GM21447 (cell line): ENCODE measurements at regions not wholly inside any gene's neighbourhood (a gene's known extent, or its start where the extent isn't known, plus 50 kb on each side); places are given as distances from the start of the nearest gene placed in this dataset.
"Not testable (repeated sequence)": the region's sequence is repeated elsewhere in the genome, so short reads cannot be mapped to it uniquely, and the experiment has no call there.

ENCODE experiments used
- ATAC-seq: cut with Tn5 transposase; IDR thresholded peaks from one replicate; pipeline ENCODE4 v1.9.1; 2021; ENCODE audit not compliant: unreplicated experiment

- peak; percentile 78 for ATAC-seq
Measured at GRCh38 chr21:24420689-24421088, 1186.6 kb downstream of the MRPL39 start.

DNA sequence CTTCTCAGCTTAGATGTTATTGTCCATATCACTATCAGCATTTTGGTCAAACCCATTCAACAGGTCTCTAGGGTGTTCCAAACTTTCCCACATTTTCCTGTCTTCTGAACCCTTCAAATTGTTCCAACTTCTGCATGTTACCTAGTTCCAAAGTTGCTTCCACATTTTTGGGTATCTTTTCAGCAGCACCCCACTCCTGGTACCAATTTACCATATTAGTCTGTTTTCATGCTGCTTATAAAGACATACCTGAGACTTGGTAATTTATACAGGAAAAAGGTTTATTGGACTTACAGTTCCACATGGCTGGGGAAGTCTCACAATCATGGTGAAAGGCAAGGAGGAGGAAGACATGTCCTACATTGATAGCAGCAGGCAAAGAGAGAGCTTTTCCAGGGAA, 1187.6 kb downstream of the MRPL39 start:
- not testable (repeated sequence) for ATAC-seq

DNA sequence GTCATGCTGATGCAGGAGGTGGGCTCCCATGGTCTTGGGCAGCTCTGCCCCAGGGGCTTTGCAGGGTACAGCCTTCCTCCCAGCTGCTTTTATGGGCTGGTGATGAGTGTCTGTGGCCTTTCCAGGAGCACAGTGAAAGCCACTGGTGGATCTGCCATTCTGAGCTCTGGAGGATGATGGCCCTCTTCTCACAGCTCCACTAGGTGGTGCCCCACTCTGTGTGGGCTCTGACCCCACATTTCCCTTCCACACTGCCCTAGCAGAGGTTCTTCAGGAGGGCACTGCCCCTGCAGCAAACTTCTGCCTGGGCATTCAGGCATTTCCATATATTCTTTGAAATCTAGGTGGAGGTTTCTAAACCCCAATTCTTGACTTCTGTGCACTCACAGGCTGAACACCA, 1188.6 kb downstream of the MRPL39 start:
- ATAC-seq, result no peak

DNA sequence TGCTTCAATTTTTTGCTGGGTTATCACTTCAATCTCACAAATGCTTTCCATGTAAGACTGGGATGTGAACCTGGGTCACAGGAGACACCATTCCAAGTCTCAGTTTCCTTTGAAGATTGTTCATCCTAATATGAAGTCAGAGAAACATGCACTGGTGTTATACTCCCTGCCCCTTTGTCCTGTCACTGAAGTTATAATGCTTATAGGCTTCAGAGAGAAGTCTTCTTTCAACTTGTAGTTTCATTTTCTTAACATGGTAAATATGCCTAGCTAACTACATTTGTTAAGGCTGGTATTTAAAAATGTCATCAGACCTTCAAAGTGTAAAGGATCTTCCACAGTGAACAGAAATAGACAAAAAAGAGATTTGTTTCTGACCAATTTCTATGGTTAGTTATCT, 1195.9 kb downstream of the MRPL39 start:
- no peak for ATAC-seq

DNA sequence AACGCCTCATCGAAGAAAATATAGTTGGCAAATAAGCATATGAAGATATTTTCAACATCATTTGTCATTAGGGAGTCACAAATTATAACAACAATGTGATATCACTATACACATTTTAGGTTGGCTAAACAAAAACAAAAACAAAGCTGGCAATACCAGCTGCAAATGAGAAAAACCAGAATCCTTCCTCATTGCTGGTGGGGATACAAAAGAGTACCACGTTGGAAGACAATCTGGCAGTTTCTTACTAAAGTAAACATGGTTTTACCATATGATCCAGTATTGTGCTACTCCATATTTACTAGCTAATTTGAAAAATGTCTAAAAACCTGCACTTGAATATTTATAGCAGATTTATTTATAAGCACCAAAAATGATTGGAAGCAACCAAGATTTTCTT, 1204.1 kb downstream of the MRPL39 start:
- no peak for ATAC-seq

- no peak for ATAC-seq
Measured at GRCh38 chr21:24395320-24395923, 1211.9 kb downstream of the MRPL39 start.

DNA sequence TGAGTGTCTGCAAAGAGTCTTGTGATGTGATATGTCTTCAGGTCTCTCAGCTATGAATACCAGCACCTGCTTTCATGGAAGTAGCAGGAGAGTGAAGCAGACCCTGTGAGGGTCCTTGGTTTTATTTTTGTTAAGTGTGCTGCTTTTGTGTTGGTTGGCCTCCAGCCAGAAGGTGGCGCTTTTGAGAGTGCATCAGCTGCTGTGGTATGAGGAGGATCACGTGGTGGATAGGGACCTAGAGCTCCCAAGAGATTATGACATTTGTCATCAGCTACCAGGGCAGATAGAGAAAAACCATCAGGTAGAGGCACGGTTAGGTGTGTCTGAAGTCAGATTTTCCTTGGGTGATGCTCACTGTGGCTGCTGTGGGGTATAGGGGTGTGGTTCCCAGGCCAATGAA, 1232.1 kb downstream of the MRPL39 start:
- ATAC-seq, result peak; percentile 72

- ATAC-seq, result no peak
Measured at GRCh38 chr21:24372506-24372905, 1234.8 kb downstream of the MRPL39 start.

DNA sequence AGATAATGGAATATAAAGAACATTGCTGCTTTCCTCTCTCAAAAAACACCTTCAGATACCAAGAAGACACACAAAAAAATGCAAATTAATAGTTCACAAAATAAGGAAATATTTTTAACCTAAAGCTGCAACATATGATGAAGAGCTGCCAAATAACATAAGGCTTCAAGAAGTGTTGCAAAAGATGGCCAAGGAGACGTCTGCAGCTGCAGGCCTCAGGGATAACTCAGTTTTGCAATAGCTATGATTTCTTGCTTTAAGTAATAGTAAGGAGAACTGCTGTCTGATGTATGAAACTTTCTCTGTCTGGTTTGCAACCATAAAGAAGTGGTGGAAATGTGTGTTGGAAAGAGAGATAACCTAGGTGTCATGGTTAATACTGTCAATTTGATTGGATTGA, 1237.5 kb downstream of the MRPL39 start:
- no peak for ATAC-seq

DNA sequence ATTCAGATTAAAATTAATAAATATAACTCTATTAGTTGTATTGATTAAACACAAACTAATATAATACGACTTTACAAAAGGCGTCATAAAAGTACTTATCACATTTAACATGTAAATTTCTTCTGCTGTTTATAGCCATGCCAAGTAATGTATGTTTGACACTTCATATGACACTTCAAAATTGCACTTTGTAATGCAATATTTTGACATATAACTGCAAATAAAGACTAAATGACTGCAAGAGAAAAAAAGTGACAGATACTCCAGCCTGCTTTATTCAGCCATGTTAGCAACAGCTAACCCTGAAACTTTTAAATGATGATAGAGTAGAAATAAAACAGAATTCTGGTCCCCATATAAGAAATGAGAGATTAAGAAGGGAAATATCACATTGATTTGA, 1238.0 kb downstream of the MRPL39 start:
- ATAC-seq, result no peak

DNA sequence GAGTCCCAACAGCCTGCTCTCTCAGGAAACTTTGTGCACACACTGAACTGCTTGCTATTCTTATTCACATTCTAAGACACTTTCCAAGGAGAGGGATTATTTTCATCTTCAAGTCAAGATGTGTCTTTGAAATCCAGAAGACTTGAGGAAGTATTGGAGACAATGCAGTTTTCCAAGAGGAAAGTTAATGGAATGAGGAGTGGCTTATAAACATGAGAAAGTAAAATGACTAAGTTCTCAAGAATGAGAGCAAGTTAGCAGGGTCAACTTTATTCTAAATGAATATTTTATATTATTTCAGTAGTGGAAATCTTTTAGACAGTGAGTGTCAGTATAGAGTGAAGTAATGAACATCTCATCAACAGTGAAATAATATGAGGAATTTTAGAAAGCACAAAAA, 1239.3 kb downstream of the MRPL39 start:
- ATAC-seq, result no peak

GRCh38 chr21:24353492-24353891, 1253.8 kb downstream of the MRPL39 start:
- ATAC-seq, result no peak

- ATAC-seq, result no peak
Measured at GRCh38 chr21:24339406-24339805, 1267.9 kb downstream of the MRPL39 start.

DNA sequence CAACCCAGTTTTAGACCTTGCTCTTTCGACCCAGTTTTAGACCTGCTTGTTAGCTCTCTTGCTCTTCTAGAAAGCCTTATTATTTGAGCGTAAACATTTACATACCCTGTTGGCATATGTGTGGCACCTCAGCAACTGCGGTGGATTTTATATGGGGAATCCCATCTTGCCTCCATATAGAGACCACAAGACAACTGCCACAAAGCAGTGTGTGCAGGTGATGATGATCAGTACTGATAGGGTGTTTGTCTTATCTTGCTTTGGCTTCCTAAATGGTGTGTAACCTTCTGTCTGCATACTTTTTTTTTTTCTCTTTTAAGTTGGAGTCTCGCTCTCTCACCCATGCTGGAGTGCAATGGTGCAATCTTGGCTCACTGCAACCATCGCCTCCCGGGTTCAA, 1270.8 kb downstream of the MRPL39 start:
- no peak for ATAC-seq

DNA sequence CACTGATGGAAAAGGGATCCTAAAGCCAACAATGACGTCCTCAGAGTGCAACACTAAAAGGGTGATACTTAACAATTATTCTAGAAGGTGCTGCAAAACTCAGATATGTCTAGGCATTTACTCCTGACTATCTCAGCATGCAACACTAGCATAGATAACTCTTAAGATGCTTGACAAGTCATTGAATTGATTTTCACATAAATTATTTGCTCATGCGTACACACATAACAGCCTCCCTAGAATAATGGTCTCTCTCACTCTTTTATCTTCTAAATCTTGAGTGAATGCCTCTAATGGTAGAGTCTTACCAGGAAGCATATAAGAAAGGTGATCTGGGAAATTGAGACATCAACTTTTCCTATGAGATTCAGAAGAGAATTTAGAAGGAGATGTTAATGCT, 1283.7 kb downstream of the MRPL39 start:
- ATAC-seq, result no peak

GRCh38 chr21:24316277-24316922, 1290.9 kb downstream of the MRPL39 start:
- ATAC-seq, result no peak

- ATAC-seq, result no peak
Measured at GRCh38 chr21:24310788-24311187, 1296.5 kb downstream of the MRPL39 start.

DNA sequence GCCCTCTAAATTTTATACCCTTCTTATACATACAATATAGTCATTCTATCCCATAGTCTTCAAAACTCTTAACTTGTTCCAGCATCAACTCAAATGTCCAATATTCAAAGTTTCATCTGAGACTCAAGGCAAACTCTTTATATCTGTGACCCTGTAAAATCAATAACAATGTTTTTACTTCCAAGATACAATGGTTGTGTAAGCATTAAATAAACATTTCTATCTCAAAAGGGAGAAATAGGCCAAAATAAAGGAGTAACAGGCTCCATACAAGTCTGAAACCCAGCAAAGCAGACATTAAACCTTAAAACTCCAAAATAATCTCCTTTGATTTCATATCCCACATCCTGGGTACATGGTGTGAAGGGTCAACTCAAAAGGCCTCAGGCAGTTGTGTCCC, 1299.1 kb downstream of the MRPL39 start:
- ATAC-seq, result no peak

- no peak for ATAC-seq
Measured at GRCh38 chr21:24302400-24302799, 1304.9 kb downstream of the MRPL39 start.

DNA sequence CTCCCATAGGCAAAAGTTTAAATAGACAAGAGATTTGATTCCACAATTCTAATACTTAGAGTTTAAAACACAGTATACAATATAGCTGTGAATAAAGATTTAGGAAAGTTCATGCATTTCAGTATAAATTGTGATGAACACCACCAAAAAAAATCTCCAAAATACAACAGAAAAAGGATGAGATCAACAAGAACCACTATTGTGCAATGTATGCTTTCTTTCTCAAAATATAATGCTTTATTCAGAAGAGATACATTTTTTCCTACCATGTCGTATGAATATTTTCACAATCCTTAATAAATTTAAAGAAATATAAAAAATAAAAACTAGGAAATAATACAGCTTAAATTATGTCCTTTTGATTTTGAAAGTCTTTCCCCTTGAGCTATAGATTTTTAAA, 1309.2 kb downstream of the MRPL39 start:
- no peak for ATAC-seq

DNA sequence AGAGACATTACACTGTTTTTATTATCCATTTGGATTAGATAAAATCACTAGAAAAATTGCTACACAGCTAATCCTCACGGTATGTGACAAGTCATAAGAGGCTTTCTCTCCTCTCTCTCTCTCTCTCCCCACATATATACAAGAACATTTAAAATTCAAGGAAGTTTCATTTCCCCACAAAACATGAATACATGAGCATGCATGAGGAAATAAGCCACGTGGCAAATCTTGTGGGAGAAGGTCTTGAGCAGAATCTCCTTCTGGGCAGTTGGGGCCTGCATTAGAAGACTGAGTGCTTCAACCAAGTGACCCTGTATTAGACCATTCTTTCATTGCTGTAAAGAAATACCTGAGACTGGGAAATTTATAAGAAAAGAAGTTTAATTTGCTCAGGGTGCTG, 1313.1 kb downstream of the MRPL39 start:
- ATAC-seq, result no peak

- no peak for ATAC-seq
Measured at GRCh38 chr21:24290151-24290833, 1317.0 kb downstream of the MRPL39 start.

- ATAC-seq, result no peak
Measured at GRCh38 chr21:24289539-24289938, 1317.7 kb downstream of the MRPL39 start.
